Endothelial cell (in vitro differentiated cells): ENCODE measurements at regions not wholly inside any gene's neighbourhood (a gene's known extent, or its start where the extent isn't known, plus 50 kb on each side); places are given as distances from the start of the nearest gene placed in this dataset.

ENCODE experiments used
- DNase-seq: peaks from one replicate; pipeline ENCODE4 v3.0.0; 2021; ENCODE audit warnings: low spot score
- H3K27ac Mint-ChIP-seq: one replicate; pipeline ENCODE4 v1.8.0; 2021; ENCODE audit warnings: mixed read lengths, inconsistent platforms; ENCODE audit not compliant: unreplicated experiment
- H3K27me3 Mint-ChIP-seq: one replicate; pipeline ENCODE4 v1.8.0; 2021; ENCODE audit warnings: mild to moderate bottlenecking, moderate library complexity, mixed read lengths, inconsistent platforms; ENCODE audit not compliant: unreplicated experiment
- H3K36me3 Mint-ChIP-seq: one replicate; pipeline ENCODE4 v1.8.0; 2021; ENCODE audit warnings: mild to moderate bottlenecking, low read depth, mixed read lengths, inconsistent platforms; ENCODE audit not compliant: unreplicated experiment
- H3K4me1 Mint-ChIP-seq: one replicate; pipeline ENCODE4 v1.8.0; 2021; ENCODE audit warnings: mild to moderate bottlenecking, mixed read lengths, inconsistent platforms; ENCODE audit not compliant: unreplicated experiment
- H3K4me3 Mint-ChIP-seq: one replicate; pipeline ENCODE4 v1.8.0; 2021; ENCODE audit warnings: mild to moderate bottlenecking, mixed read lengths, inconsistent platforms; ENCODE audit not compliant: unreplicated experiment
- H3K9me3 Mint-ChIP-seq: one replicate; pipeline ENCODE4 v1.8.0; 2021; ENCODE audit warnings: mixed read lengths, inconsistent platforms; ENCODE audit not compliant: unreplicated experiment
- TF ChIP-seq, protein P1 (sequence below): fragments of 200-600 bp; sonication (generic); IDR thresholded peaks from one replicate; pipeline ENCODE4 v1.5.0; 2021; ENCODE audit warnings: antibody characterized with exemption; ENCODE audit not compliant: unreplicated experiment

DNA sequence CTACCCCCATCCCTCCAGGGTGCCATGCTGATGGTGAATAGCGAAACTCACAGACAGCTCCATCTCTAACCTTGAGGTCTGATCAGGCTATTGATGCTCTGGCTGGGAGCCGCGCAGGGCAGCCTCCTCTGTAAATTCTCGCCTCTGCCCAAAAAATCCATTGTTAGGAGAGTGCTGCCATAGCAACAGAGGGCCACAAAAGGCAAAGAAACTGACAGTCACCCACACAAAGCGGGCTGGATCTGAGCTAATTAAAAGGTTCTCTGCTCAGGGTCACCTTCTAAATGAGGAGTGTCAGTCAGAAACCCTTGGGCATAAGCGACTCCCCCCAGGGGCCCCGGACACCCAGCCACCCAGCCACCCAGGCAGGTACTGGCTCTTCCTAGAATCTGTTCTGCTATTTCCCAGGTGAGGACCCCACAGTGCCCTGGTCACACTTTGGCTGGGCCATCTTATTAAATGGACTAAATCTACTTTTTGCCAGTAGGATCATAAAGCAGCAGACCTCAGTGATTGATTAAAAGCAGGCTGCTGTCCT, 126.7 kb downstream of the MED10 start:
- Mint-ChIP-seq H3K4me3 (no peak overlapping the region), H3K4me1 (no peaks in the 10 kb centered on the region), H3K27ac (no peak overlapping the region), H3K9me3 (no peaks in the 10 kb centered on the region), H3K36me3 (no peaks in the 10 kb centered on the region), H3K27me3 (no peaks in the 10 kb centered on the region)
- TF ChIP-seq, protein P1, sequence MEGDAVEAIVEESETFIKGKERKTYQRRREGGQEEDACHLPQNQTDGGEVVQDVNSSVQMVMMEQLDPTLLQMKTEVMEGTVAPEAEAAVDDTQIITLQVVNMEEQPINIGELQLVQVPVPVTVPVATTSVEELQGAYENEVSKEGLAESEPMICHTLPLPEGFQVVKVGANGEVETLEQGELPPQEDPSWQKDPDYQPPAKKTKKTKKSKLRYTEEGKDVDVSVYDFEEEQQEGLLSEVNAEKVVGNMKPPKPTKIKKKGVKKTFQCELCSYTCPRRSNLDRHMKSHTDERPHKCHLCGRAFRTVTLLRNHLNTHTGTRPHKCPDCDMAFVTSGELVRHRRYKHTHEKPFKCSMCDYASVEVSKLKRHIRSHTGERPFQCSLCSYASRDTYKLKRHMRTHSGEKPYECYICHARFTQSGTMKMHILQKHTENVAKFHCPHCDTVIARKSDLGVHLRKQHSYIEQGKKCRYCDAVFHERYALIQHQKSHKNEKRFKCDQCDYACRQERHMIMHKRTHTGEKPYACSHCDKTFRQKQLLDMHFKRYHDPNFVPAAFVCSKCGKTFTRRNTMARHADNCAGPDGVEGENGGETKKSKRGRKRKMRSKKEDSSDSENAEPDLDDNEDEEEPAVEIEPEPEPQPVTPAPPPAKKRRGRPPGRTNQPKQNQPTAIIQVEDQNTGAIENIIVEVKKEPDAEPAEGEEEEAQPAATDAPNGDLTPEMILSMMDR = no peak
- DNase-seq = no peak

- no peak overlapping the region for H3K27ac Mint-ChIP-seq
- H3K4me3 Mint-ChIP-seq = no peak overlapping the region
- TF ChIP-seq, protein P1 = no peak
- H3K9me3 Mint-ChIP-seq = no peaks in the 10 kb centered on the region
- no peaks in the 10 kb centered on the region for H3K36me3 Mint-ChIP-seq
- no peaks in the 10 kb centered on the region for H3K27me3 Mint-ChIP-seq
- no peaks in the 10 kb centered on the region for H3K4me1 Mint-ChIP-seq
- DNase-seq = no peak
Observed at GRCh38 chr5:6250121-6250520, 128.2 kb downstream of the MED10 start.

DNA sequence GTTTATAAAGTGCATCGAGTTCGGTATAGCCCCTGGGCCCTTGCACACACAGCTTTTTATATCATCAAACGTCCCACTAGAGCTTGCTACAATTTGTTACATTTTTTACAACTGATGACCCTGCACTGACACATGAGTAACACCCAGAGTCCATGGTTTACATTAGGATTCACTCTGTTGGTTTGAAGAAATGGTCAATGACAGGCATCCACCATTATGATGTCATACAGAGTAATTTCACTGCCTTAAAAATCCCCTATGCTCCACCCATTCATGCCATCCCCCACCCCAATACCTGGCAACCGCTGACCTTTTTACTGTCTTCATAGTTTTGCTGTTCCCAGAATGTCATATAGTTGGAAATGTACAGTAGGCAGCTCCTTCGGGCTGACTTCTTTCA, 130.2 kb downstream of the MED10 start:
- H3K9me3 Mint-ChIP-seq = no peaks in the 10 kb centered on the region
- H3K4me1 Mint-ChIP-seq = no peaks in the 10 kb centered on the region
- no peaks in the 10 kb centered on the region for H3K36me3 Mint-ChIP-seq
- no peak overlapping the region for H3K27ac Mint-ChIP-seq
- H3K4me3 Mint-ChIP-seq = no peak overlapping the region
- no peaks in the 10 kb centered on the region for H3K27me3 Mint-ChIP-seq
- DNase-seq = no peak
- TF ChIP-seq, protein P1 = no peak

DNA sequence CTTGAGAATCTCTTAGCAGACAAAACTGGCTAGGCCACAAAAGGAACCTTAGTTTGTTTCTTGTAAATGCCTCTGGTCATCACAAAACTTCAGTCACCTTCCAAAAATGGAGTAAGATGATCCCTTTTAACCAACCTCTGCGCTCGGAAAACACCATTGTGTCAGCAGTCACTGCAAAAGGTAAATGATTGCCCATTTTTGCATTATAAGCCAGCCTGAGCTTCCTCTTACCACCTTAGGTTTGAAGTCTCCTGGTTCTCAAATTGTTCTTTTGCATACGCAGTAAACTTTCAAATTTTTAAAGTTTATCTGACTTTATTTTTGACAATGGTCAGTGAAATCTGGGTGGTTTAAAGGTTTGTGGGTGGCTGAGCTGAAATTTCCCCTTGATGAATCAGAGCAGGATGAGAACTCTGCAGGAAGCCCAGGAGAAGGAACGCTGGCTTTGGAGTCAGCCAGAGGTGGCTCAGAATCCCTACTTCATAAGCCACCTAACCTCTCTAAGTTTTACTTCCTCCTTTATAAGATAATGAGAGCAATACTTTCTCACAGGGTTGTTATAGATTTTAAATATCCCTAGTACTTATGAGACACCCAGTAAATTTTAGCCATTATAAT, 131.4 kb downstream of the MED10 start:
- Mint-ChIP-seq H3K4me1 (no peaks in the 10 kb centered on the region), H3K36me3 (no peaks in the 10 kb centered on the region), H3K9me3 (no peaks in the 10 kb centered on the region), H3K27me3 (no peaks in the 10 kb centered on the region), H3K4me3 (no peak overlapping the region), H3K27ac (no peak overlapping the region)
- no peak for DNase-seq
- TF ChIP-seq, protein P1 = no peak

GRCh38 chr5:6244339-6244714, 134.0 kb downstream of the MED10 start:
- H3K36me3 Mint-ChIP-seq = no peaks in the 10 kb centered on the region
- no peak overlapping the region for H3K27ac Mint-ChIP-seq
- no peaks in the 10 kb centered on the region for H3K9me3 Mint-ChIP-seq
- no peaks in the 10 kb centered on the region for H3K4me1 Mint-ChIP-seq
- peaks cover 1% of the 10 kb centered on the region for H3K27me3 Mint-ChIP-seq
- no peak overlapping the region for H3K4me3 Mint-ChIP-seq
- TF ChIP-seq, protein P1 = no peak
- DNase-seq = no peak
